ENCODE measurements at regions not wholly inside any gene's neighbourhood (a gene's known extent, or its start where the extent isn't known, plus 50 kb on each side); places are given as distances from the start of the nearest gene placed in this dataset.
"Not testable (repeated sequence)": the region's sequence is repeated elsewhere in the genome, so short reads cannot be mapped to it uniquely, and the experiment has no call there.

GRCh38 chr6:140542863-140543262 is 1168.4 kb upstream of the CITED2 start:
- DNase-seq, result peak; percentile 12

GRCh38 chr6:140541288-140541687 is 1166.8 kb upstream of the CITED2 start:
- DNase-seq, result no peak

GRCh38 chr6:140540743-140541142 is 1166.3 kb upstream of the CITED2 start:
- DNase-seq, result no peak

DNA sequence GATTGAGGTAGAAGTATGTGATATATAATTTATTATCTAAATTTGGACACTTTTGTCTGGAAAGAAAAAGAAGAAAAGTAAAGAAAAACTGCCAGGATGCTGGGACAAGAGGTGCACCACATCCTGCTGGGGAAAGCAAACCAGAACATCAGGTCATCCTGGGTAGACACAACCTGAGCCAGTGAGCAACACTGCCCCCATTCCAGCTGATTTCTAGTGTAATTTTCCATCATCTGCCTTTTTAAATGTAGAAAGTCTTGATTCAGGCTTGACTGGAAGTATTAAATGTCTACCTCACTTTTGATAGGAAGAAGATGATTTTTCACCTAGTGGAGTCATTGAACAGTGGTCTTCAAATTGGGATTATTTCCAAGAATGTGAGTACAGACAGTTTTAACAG is 1164.5 kb upstream of the CITED2 start:
- DNase-seq, result no peak

DNA sequence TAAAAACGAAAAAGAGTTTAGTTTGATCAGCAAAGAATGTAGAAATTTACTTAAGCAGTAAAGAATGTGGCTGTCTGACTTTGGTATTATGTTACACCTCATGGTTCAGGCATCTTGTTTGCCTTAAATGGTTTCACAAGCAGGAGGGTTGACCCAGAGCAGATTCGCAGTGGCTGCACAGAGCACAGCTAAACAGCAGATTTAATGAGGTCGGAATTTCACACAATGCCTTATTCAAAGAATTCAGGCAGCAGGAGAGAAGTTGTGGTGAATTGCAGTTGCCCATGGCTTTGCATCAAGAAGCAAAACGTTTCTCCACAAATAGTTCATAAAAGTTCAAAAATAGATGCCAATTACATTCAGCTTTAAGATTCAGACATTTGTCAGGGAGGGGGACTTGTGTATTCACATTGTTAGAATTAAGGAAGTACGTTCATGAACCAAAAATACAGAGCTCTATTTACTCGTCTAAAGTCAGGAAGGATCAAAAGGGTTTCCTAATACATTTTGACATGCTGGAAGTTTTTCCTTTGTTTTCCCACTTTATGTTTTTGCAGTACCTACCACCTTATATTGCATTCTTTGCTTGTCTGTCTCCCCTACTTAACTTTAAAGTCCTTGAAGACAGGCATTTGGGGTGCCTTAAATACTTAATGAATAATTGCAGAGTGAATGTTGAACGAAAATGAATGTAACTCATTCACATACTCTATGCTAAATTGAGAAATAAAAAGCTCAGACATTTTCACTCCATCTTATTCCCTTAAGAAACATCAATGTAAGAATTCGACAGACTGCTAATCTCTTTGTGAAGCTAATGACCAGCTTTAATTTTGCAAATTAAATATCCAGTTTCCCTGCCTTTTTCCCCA is 1163.6 kb upstream of the CITED2 start:
- DNase-seq, result no peak

DNA sequence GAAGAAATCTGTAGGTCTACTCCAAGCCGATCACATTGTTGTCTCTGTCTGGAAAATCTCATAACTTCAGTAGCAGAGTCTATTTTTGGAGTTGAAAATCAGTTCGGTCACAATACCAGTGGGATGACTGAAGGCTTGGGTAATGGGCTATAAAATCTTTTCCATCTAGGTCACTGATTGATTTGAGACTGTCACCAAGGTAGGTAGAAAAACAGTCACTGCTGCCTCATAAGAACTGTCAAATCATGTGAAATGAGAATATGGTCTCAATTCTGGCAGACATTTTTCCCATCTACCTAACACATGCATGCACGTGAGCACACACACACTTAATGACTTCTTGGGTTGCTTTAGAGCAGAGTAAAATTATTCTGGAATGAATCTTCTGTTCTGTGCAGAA is 1162.8 kb upstream of the CITED2 start:
- no peak for DNase-seq

GRCh38 chr6:140535511-140535910 is 1161.1 kb upstream of the CITED2 start:
- DNase-seq, result no peak

DNA sequence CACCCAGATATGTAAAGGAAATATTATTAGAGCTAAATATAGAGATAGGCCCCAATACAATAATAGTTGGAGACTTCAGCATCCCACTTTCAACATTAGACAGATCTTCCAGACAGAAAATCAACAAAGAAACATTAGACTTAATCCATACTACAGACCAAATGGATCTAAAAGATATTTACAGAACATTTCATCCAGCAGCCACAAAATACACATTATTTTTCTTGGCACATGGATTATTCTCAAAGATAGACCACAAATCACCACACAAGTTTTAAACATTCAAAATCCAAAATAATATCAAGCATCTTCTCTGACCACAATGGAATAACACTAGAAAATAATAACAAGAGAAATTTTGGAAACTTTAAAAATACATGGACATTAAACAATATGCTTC is 1159.1 kb upstream of the CITED2 start:
- DNase-seq, result no peak

- DNase-seq, result no peak
Measured at GRCh38 chr6:140504776-140505175, 1130.3 kb upstream of the CITED2 start.

- DNase-seq, result no peak
Measured at GRCh38 chr6:140500849-140501248, 1126.4 kb upstream of the CITED2 start.

- DNase-seq, result no peak
Measured at GRCh38 chr6:140499607-140500006, 1125.2 kb upstream of the CITED2 start.

DNA sequence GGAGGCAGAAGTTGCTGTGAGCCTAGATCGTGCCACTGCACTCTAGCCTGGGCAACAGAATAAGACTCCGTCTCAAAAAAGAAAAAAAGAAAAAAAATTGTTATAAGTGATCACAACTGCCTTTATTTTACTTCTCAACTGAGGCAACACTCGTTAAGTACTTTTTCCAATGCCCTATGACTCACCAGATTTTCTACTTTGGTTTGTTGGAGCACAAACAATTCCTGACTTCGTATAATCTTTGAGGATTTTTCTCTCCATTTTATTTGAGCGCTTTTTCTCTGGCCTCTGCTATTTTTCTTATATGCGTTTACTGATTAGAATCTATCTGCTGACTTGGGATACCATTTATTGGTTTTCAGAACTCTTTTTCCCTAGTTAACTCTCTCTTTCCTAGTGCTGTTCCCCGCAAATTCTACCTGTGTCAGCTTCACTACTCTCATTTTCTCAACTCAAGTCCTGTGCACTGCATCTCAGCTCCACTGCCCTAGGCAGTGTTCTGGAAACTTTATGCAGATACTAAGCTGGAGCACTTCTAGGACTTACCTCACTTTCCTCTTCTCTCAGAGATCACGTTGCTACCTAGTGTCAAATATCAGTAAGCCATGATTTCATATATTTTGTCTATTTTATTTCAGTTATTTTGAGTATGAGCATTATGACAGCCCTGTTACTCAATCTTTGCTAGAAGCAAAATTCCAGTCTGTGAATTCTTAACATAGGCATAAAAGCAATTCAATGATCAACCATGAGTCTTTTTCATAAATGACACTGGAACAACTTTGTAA is 1120.1 kb upstream of the CITED2 start:
- no peak for DNase-seq

- DNase-seq, result not testable (repeated sequence)
Measured at GRCh38 chr6:140493470-140493869, 1119.0 kb upstream of the CITED2 start.

DNA sequence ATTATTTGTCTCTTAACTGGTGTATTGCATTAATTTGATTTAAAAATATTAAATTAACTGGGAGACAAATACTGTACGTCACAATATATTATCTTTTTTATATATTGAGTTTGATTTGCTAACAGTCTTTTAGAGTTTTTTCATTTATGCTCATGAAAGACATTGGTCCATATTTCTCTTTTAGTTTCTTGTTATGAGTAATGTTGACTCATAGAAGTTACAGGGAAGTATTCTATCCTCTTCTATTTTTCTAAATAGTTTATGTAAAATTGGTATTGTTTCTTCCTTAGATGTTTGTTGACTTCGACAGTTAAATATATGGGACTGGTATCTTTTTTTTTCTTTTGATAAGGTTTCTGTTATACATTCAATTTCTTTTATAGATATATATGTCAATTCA is 1115.6 kb upstream of the CITED2 start:
- DNase-seq, result no peak

DNA sequence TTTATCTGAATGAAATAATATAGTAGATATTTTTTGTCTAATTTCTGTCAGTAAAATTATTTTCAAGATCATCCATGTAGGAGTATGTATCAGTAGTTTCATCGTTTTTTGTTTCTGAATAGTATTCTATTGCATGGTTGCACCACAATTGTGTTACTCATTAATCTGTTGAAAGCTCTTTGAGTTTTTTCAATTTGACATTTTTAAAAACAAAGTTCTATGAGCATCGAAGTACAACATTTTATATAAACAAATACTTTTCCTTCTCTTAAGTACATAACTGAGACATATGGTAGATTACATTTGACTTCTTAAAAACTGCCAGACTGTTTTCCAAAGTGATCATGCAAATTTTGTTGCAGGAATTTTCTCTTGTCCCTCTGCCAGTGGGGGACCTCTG is 1113.1 kb upstream of the CITED2 start:
- DNase-seq, result no peak

DNA sequence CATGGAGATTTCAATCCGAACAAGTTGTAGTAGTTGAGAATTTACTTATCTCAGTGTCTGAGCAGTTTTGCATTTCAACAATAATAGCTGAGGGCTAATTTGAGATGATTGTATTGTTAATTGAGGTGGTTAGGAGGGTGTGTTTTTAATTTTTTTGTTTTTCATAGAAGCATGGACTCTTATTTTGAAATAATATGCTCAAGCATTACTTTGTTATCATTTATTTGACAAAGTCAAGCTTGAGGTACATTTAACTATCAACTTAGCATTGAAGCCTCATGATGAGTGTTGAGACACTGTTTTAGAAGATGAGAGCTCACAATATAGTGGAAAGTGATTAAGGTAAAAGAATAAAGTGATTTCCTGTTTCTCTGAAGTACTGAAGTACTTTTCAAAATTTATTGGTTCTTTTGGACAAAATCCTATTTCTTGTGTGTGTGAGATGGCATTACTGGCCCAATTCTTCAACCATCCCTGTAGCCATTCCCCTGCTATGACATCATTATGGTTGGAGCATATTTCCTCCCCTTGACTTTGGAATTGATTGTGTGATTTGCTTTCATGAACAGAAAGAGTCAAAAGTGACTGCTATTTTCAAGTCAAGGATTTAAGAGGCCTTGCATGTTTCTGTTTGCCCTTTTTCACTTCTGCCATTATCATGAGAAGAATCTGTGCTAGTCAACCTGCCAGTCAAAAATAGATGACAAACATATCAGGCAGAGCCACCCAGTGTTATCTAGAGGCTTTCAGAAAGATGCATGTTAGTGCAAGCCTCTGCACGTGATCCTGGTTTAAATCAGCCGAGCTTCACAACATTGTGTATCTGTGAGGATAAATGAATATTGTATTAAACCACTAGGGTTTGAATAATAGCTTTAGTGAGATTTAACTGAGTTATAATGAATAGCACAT is 1112.3 kb upstream of the CITED2 start:
- DNase-seq, result no peak

GRCh38 chr6:140485740-140486449 is 1111.4 kb upstream of the CITED2 start:
- DNase-seq, result no peak

DNA sequence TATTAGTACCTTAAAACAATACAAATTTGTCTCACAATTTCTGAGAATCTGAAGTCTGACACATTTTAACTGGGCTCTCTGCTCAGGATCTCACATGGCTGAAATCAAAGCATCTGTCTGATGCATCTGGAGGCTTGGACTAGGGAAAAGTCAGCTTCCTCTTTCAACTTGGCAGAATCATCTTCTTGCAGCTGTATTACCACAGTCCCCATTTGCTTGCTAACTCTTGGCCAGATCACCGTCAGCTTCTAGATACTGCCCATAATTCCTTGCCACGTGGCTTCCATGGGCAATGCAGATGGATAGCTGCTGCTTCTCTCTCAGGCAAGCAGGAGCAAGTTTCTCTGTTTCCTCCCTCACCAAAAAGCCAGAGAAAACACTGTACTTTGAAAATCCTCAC is 1106.4 kb upstream of the CITED2 start:
- DNase-seq, result no peak

DNA sequence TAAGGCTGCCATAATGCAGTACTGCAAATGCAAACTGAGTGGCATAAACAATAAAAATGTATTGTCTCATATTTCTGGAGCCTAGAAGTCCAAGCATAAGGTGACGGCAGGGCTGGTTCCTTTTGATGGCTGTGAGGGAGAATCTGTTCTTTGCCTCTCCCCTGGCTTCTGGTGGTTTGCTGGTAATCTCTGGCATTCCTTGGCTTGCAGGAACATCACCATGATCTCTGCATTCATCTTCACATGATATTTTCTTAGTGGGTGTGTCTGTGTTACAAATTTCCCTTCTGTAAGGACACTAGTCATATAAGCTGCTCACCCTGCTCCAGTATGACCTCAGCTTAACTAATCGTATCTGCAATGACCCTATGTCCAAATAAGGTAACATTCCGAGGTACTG is 1104.2 kb upstream of the CITED2 start:
- DNase-seq, result no peak

DNA sequence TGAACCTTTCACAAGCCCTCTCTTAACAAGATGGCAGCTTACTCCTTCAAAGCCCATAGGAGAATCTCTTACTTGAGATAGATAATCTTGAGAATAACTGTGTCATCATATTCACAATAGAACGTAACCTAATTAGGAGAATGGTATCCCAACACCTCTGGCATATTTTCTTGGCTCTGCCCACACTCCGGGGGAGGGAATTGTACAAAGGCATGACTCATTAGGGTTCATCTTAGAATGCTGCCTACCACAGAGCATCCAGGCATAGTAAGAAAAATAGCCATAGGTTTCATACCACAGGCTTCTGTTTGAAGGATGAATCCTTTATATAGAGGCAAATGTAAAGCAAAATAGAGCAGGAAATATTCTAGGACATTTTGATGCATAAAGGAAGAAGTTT is 1100.6 kb upstream of the CITED2 start:
- no peak for DNase-seq

GRCh38 chr6:140464720-140465119 is 1090.3 kb upstream of the CITED2 start:
- DNase-seq, result no peak

DNA sequence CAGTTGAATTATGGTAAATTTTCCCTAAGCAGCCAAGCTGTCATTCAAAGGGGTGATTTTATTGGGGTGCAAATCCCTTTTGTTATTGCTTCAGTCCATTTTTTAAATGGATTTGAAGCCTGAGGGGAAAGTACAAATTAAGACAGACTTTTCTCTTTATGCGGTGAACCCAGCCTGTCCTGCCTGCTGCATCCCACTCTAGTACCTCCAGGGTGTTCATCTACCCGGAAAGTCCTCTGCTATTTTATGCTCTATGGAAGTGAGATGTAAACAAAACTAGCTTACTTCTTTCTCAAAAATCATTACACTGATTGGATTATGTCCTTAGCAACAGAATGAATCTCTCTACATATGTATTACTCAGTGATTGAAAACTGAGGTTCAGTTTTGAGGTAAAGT is 1088.9 kb upstream of the CITED2 start:
- DNase-seq, result no peak

Measured in NCI-H510A (cell line).